Activated T-cell treated with anti-CD3 and anti-CD28 coated beads, Interleukin-2, amount 50 U/mL, for 24 hours (primary cell): ENCODE measurements at regions not wholly inside any gene's neighbourhood (a gene's known extent, or its start where the extent isn't known, plus 50 kb on each side); places are given as distances from the start of the nearest gene placed in this dataset.

Experiments used
- DNase-seq: peaks from one replicate; pipeline ENCODE4 v3.0.0-alpha.2; 2020
- H3K27ac Mint-ChIP-seq: 2 replicates; pipeline ENCODE4 v1.8.0; 2020; ENCODE audit warnings: mild to moderate bottlenecking, mixed read lengths
- H3K27me3 Mint-ChIP-seq: 2 replicates; pipeline ENCODE4 v1.8.0; 2020; ENCODE audit warnings: mixed read lengths
- H3K36me3 Mint-ChIP-seq: 2 replicates; pipeline ENCODE4 v1.8.0; 2020; ENCODE audit warnings: low read depth, mixed read lengths
- H3K4me1 Mint-ChIP-seq: 2 replicates; pipeline ENCODE4 v1.8.0; 2020; ENCODE audit warnings: low read depth, mixed read lengths
- H3K4me3 Mint-ChIP-seq: 2 replicates; pipeline ENCODE4 v1.8.0; 2020; ENCODE audit warnings: mild to moderate bottlenecking, moderate library complexity, mixed read lengths
- H3K9me3 Mint-ChIP-seq: 2 replicates; pipeline ENCODE4 v1.8.0; 2020; ENCODE audit warnings: mixed read lengths

DNA sequence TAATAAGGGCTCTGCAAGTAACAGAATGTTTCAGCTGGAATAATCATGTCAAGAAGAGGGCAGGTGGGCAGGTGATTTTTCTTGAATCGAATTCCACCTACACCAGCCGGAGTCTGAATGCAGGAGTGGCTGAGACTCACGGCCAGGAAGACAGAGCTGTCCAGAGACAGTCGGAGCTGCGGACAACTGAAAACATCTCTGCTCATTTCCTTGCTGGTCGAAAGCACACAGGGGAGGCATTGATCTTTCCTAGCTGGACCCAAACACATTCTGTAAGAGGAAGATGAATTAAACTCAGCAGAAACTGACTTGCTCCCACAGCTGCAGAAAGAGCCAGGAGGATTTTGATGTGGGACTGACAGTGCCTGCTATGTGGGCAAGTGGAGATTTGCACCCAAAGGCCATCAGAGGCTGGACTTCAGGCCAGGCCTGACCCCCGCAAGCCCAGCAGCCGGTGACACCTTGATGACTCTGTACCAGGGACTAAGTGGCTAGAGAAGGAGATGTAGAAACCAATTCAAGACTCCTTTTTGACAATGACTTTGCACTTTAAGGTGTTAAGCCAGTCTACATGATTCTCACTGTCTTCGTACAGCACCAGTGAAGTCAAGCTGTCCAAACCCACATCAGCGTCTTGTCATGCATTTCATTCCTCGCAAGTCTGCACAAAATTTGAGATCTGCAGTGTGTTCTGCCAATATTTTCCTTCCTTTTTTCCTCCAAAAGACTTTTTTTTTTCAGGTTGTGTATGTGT, 169.4 kb downstream of the TEX36 start:
- no peaks in the 10 kb centered on the region for H3K36me3 Mint-ChIP-seq
- no peak overlapping the region for H3K27ac Mint-ChIP-seq
- no peak for DNase-seq
- H3K4me3 Mint-ChIP-seq = no peak overlapping the region
- peaks cover 9% of the 10 kb centered on the region for H3K27me3 Mint-ChIP-seq
- no peaks in the 10 kb centered on the region for H3K9me3 Mint-ChIP-seq
- no peaks in the 10 kb centered on the region for H3K4me1 Mint-ChIP-seq

DNA sequence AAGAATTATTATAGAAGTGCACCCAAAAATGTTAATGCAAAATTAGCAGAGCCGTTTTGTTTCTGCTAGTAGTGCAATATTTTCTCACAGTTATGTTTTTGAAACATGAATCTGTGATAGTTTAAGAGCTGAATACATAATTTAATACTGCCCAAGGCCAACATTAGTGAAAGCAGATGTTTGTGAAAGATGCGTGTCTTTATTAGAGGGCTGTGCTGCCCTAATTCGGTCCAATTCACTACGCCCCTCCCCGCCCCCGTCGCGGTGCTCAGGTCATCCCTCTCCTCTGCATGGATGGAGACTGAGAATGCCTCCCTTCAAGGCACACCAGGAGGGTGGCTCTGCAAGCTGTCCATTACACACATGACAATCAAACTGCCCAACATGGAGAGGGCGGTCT, 172.0 kb downstream of the TEX36 start:
- Mint-ChIP-seq H3K4me1 (no peaks in the 10 kb centered on the region), H3K27me3 (peaks cover 5% of the 10 kb centered on the region), H3K27ac (no peak overlapping the region), H3K4me3 (no peak overlapping the region), H3K36me3 (no peaks in the 10 kb centered on the region), H3K9me3 (no peaks in the 10 kb centered on the region)
- DNase-seq = no peak

DNA sequence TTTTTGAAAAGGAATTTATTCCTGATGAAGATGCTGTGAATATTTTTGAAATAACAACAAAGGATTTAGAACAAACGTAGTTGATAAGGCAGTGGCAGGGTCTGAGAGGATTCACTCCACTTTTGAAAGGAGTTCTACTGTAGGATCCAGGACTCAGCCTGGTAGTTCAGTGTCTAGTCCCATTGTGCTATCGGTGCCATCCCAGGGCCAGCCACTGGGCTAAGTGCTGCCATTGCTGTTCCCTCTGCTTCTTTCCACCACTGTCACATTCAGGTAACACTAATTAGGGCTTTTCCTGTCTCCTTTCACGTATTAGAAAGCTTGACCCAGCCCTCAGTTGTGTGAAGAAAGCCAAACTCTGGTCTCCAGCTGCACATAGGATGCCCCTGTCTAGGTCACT, 177.3 kb downstream of the TEX36 start:
- no peaks in the 10 kb centered on the region for H3K4me1 Mint-ChIP-seq
- no peaks in the 10 kb centered on the region for H3K27me3 Mint-ChIP-seq
- H3K36me3 Mint-ChIP-seq = no peaks in the 10 kb centered on the region
- no peak for DNase-seq
- no peak overlapping the region for H3K4me3 Mint-ChIP-seq
- no peaks in the 10 kb centered on the region for H3K9me3 Mint-ChIP-seq
- no peak overlapping the region for H3K27ac Mint-ChIP-seq

DNA sequence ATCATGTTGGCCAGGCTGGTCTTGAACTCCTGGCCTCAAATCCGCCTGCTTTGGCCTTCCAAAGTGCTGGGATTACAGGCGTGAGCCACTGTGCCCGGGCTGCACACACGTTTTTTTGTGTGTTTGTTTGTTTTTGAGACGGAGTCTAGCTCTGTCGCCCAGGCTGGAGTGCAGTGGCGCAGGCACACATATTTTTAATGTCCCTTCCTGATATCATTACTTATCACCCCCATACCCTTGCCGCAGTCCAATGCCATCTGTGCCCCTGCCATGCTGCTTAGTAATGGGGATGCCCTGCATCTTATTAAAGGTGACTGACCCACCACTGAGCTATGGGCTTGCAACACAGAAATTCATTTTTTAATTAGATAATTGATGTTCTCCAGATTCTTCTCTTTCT, 180.7 kb downstream of the TEX36 start:
- DNase-seq = no peak
- Mint-ChIP-seq H3K36me3 (no peaks in the 10 kb centered on the region), H3K27me3 (no peaks in the 10 kb centered on the region), H3K4me1 (no peaks in the 10 kb centered on the region), H3K9me3 (no peaks in the 10 kb centered on the region), H3K4me3 (no peak overlapping the region), H3K27ac (no peak overlapping the region)

DNA sequence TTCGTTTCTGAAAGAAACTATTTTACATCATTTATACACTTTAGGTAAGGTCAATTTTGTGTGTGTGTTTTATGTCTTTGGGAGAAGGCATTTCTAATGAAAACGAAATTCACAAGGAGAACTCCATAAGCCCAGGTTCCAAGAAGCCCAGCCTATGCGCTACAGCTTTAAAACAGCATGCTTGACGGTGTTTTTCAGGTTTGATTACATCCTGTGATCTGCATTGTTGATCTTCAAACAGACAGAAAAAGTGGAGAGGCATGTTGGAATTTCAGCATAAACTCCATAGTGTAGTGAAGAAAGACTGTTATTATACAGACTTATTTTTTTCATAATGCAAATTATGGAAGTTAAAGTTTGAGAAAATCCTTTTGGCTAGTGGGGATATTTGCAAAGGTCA, 187.6 kb downstream of the TEX36 start:
- Mint-ChIP-seq H3K4me3 (no peak overlapping the region), H3K4me1 (no peaks in the 10 kb centered on the region), H3K36me3 (no peaks in the 10 kb centered on the region), H3K27me3 (no peaks in the 10 kb centered on the region), H3K9me3 (no peaks in the 10 kb centered on the region), H3K27ac (no peak overlapping the region)
- no peak for DNase-seq

DNA sequence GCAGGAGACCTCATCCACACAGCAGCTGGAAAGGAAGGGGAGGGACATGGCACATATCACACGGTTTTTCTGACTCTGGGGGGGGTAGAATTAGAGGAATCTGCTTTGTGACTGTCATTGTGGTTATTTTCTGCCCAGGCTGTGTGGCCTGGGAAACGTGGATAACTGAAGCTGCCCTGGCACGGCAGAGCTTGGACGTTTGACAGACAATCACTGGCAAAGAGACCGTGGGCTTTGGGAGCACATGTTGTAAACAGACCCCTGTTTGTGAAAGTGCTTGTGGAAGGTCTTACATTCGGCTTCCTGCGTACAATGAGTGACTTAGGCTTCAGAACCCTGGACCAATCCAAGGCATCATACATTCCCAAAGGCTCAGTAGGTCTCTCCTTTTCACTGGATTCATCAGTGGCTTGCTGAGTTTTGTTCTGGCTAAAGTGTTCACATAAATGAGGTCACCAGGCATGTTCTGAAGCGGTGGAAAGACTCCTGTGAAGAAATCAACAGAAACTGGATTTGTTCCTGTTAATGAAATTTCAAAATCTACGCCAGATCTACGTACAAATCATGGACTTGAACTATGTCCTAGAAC, 188.2 kb downstream of the TEX36 start:
- H3K36me3 Mint-ChIP-seq = no peaks in the 10 kb centered on the region
- no peak for DNase-seq
- no peaks in the 10 kb centered on the region for H3K9me3 Mint-ChIP-seq
- H3K27ac Mint-ChIP-seq = no peak overlapping the region
- H3K27me3 Mint-ChIP-seq = no peaks in the 10 kb centered on the region
- no peaks in the 10 kb centered on the region for H3K4me1 Mint-ChIP-seq
- no peak overlapping the region for H3K4me3 Mint-ChIP-seq

DNA sequence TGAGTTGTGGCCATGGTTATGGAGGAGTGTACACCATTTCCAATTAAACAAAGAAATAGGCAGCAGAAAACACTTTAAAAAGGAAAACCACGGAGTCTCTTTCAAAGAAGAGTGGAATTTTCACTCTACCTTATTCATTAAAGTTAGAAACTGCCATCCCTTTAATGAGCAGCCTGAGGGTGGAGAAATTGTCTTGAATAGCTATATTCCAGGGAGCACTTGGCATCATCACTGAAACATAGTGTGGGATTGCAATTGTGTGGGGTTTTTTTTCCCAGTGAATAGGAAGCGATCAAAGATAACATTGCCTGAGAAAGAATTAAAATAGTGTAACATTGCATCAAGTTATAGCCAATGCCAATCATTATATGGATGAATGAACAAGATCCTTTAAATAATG, 191.6 kb downstream of the TEX36 start:
- Mint-ChIP-seq H3K9me3 (no peaks in the 10 kb centered on the region), H3K4me1 (no peaks in the 10 kb centered on the region), H3K27ac (no peak overlapping the region), H3K36me3 (no peaks in the 10 kb centered on the region), H3K4me3 (no peak overlapping the region), H3K27me3 (peaks cover 2% of the 10 kb centered on the region)
- DNase-seq = no peak

DNA sequence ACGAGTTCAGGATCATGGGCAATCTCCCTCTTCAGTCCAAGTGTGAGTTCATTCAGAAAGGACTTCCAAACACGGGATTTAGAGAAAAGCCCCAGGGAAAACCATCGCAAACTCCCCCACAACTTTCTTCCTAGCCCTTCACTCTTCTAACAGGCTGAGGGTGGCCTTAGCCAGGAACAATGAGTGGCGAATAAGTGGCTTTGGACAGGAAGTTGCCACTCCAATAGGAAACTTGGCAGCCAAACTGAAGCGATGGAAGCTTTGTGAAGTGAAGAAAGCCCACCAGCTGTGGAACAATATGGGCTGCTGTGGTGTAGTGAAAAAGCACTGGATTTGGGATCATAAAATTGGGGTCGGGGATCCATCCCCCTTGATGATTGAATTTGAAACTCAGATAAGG, 193.2 kb downstream of the TEX36 start:
- no peaks in the 10 kb centered on the region for H3K4me1 Mint-ChIP-seq
- H3K27me3 Mint-ChIP-seq = peaks cover 2% of the 10 kb centered on the region
- no peaks in the 10 kb centered on the region for H3K36me3 Mint-ChIP-seq
- no peak for DNase-seq
- no peak overlapping the region for H3K4me3 Mint-ChIP-seq
- H3K9me3 Mint-ChIP-seq = no peaks in the 10 kb centered on the region
- H3K27ac Mint-ChIP-seq = no peak overlapping the region

DNA sequence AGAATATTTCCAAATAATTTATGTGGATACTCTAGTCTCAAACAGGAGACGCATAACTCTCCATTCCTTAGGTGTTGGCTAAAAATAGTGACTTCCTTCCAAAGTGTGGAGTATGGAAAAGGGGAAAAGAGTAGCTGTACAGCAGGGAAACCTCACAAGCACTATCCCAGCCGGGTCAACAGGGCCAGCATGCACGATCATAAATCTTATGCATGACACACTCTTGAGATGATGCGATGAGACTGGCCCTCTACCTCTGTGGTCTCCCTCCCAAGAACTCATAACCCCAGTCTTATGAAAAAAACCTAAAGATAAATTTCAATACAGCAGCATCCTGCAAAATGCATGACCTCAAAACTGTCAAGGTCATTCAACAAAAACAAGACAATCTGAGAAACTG, 197.3 kb downstream of the TEX36 start:
- Mint-ChIP-seq H3K4me3 (no peak overlapping the region), H3K36me3 (no peaks in the 10 kb centered on the region), H3K9me3 (no peaks in the 10 kb centered on the region), H3K27ac (no peak overlapping the region), H3K4me1 (no peaks in the 10 kb centered on the region), H3K27me3 (peaks cover 2% of the 10 kb centered on the region)
- no peak for DNase-seq

DNA sequence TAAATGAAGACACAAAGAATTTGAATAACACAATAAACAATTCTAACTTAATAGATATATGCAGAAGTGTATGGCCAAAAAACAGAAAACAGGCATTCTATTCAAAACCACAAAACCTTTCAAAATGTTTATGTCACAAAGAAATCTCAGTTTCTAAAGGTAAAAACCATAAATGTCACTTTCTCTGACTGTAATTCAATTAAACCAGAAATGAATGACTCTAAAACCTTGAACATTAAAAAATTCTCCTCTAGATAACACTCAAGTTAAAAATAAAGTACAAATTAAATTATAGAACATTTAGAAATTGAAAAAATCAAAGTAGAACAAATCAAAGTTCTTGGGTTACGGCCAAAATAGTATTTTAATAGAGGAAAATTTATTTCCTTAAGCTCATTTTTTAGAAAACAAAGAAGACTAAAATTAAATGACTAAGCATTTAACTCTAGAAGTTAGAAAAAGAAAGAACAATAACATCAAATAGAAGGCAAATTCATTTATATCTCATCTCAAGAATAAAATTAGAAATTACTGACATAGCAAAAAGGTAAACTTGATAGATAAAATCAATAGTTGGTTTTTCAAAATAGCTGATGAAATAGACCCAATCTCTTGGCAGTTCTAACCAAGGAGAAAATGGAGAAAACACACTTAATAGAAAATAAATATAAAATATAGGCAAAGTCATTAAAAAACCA, 198.8 kb downstream of the TEX36 start:
- Mint-ChIP-seq H3K27me3 (peaks cover 8% of the 10 kb centered on the region), H3K27ac (no peak overlapping the region), H3K4me3 (no peak overlapping the region), H3K36me3 (no peaks in the 10 kb centered on the region), H3K9me3 (no peaks in the 10 kb centered on the region), H3K4me1 (no peaks in the 10 kb centered on the region)
- no peak for DNase-seq

DNA sequence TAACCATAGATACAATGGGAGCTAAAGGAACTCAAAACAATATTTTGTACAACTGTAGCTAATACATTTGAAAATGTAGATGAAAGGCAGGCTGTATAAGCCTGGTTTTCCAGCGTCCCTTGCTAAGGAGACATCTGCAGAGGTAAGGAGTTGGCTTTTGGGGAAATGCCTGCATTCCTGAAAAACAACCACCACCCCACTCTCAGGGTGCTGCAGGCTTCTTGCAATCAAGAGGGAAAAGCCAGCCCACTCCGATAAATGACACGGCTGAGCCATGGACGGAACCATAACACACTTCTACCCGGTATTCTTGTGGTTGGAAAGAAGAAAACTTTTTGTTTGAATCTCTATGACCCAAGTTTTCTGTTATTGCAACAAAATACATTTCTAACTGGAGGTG, 200.3 kb downstream of the TEX36 start:
- Mint-ChIP-seq H3K4me3 (no peak overlapping the region), H3K9me3 (no peaks in the 10 kb centered on the region), H3K4me1 (no peaks in the 10 kb centered on the region), H3K27ac (no peak overlapping the region), H3K36me3 (no peaks in the 10 kb centered on the region), H3K27me3 (peaks cover 14% of the 10 kb centered on the region)
- DNase-seq = no peak

DNA sequence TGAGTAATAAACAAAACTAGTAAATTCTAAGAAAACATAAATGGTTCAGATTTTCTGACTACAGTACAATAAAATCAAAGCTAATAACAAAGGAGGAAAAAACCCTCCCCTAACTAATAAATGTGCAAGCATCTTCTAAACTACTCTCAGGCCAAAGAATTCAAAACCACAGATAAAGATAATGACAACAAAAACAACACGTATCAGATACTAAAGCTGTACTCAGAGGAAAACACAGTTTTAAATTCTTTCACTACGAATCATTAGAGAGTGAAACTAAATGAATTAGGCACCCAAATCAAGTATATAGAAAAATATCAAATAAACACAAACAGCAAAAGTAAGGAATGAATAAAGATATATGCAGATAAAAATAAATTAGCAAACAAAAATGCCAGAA, 200.9 kb downstream of the TEX36 start:
- DNase-seq = no peak
- Mint-ChIP-seq H3K9me3 (no peaks in the 10 kb centered on the region), H3K27ac (no peak overlapping the region), H3K4me3 (no peak overlapping the region), H3K36me3 (no peaks in the 10 kb centered on the region), H3K27me3 (peaks cover 18% of the 10 kb centered on the region), H3K4me1 (no peaks in the 10 kb centered on the region)

DNA sequence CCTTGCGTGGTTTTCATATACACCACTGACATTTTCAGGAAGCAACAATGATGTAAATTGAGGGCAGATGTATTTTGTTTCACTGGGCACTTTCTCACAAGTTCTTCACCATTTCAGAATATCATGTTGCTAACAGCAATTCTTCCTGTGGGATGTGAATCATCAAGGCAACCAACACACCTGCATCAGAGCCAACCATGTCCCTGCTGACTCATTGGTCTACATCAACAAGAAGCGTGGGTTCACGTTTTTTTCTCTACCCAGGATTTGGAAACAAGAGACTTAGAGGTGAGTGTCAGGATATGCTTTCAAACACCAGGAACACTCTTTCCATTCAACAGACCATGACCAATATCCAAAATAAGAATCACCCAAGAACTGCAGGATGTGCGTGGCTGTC, 203.9 kb downstream of the TEX36 start:
- Mint-ChIP-seq H3K4me3 (no peak overlapping the region), H3K36me3 (no peaks in the 10 kb centered on the region), H3K4me1 (no peaks in the 10 kb centered on the region), H3K27me3 (peaks cover 23% of the 10 kb centered on the region), H3K9me3 (no peaks in the 10 kb centered on the region), H3K27ac (no peak overlapping the region)
- no peak for DNase-seq

DNA sequence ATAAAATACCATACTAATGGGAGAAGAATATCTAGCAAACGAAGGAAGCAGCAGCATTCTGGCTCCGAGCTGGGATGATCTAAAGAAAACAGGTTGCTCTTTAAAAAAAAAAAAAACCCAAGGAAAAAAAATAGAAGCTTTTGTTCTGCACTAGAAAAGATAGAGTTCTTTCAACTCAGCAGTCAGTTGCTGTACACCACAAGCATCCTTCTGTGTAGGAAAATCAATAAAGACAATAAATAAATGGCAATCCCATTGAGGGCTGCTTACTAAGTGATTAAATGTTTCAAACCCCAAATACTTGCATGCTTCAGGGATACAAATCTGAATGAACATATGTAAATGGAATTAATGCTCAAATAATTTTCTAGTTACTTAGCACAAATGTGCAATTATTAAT, 207.1 kb downstream of the TEX36 start:
- peaks cover 23% of the 10 kb centered on the region for H3K27me3 Mint-ChIP-seq

DNA sequence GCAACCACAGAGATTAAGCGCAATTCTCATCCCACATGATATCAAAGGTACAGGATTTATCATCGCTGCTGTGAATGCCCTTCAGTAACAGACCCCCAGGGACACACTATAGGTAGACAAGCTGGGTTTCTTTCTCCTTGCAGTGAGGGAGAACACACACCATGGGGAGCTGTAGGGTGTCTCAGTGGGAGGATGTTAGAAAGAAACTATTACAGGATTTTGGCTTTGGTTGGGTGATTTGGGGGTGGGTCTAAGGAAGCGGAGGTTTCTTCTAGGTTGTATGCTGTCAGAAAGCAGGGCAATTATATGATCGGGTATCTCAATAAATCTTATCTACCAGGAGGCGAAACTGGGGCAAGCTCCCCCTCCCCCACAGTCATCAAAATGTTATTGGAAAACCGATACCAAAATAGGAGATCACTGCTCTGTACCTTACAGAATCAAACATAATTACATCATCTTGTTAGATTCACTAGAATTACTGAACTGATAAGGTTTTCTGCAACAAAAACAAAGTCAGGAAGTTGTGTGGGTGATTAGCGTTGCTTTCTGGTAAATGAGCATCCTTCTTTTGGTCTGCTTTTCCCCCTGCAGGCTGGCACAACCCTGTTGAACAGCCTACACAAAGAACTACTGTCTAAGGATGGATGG, 209.7 kb downstream of the TEX36 start:
- Mint-ChIP-seq H3K4me3 (no peak overlapping the region), H3K36me3 (no peaks in the 10 kb centered on the region), H3K27me3 (peaks cover 11% of the 10 kb centered on the region), H3K4me1 (no peaks in the 10 kb centered on the region), H3K9me3 (no peaks in the 10 kb centered on the region), H3K27ac (no peak overlapping the region)
- DNase-seq = no peak

More for the DNA sequence above, 207.1 kb downstream of the TEX36 start:
- Mint-ChIP-seq H3K36me3 (no peaks in the 10 kb centered on the region), H3K4me1 (no peaks in the 10 kb centered on the region), H3K27ac (no peak overlapping the region), H3K4me3 (no peak overlapping the region), H3K9me3 (no peaks in the 10 kb centered on the region)
- DNase-seq = no peak
